AG04450 (cell line): ENCODE measurements at regions not wholly inside any gene's neighbourhood (a gene's known extent, or its start where the extent isn't known, plus 50 kb on each side); places are given as distances from the start of the nearest gene placed in this dataset.

ENCODE experiments used
- CTCF ChIA-PET: fragments of 300-600, 350-600 bp; formaldehyde crosslinking; extraction: SDS; loops from one replicate; lab custom pipeline; 2022; ENCODE audit warnings: antibody characterized with exemption, inconsistent platforms; lab: Charles Lee
- POLR2A ChIA-PET: fragments of 350-600 bp; formaldehyde crosslinking; extraction: SDS; loops from one replicate; lab custom pipeline; 2021; ENCODE audit warnings: antibody characterized with exemption, inconsistent platforms; lab: Yijun Ruan, JAX
- DNase-seq: peaks from one replicate; pipeline ENCODE4 v3.0.0-alpha.2; 2011; ENCODE audit warnings: low read depth, low spot score
- H3K27ac ChIP-seq: one replicate; pipeline ENCODE4 v1.5.1; 2012; ENCODE audit warnings: low read depth, low read length, control low read depth
- H3K27me3 ChIP-seq: one replicate; pipeline ENCODE4 v1.6.0; 2012; ENCODE audit warnings: low read length; ENCODE audit not compliant: control insufficient read depth, insufficient read depth
- H3K4me3 ChIP-seq: 2 replicates; pipeline ENCODE4 v1.5.1; 2011; ENCODE audit warnings: mild to moderate bottlenecking, low read depth, low read length, control low read depth
- H3K9me3 ChIP-seq: 2 replicates; pipeline ENCODE4 v1.5.1; 2012; ENCODE audit warnings: low read length; ENCODE audit not compliant: control insufficient read depth, insufficient read depth
- TF ChIP-seq, protein P1 (sequence below): IDR thresholded peaks from 2 replicates; pipeline ENCODE4 v1.5.1; 2011; ENCODE audit warnings: low read depth, low read length, control low read depth, inconsistent platforms

DNA sequence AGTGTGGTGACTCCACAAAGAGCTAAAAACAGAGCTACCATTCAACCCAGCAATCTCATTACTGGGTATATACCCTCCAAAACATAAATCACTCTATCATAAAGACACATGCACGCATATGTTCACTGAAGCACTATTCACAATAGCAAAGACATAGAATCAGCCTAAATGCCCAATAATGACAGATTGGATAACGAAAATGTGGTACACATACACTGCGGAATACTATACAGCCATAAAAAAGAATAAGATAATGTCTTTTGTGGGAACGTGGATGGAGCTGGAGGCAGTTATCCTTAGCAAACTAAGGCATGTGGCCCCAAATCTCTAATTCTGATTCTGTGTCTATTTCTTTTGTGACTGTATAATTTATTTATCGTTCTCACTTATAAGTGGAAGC is 89.0 kb upstream of the PRNP start:
- Histone ChIP-seq H3K4me3 (no peak overlapping the region), H3K27ac (no peak overlapping the region), H3K9me3 (no peaks in the 10 kb centered on the region; the same call in 1 of the 2 replicates), H3K27me3 (no peaks in the 10 kb centered on the region)
- DNase-seq: no peak
- CTCF ChIA-PET: interaction anchor here (1.4 kb wide), 1 partner anchor 143 kb away, joined by 3 read pairs; no protein-coding TSS in a partner anchor
- TF ChIP-seq, protein P1, sequence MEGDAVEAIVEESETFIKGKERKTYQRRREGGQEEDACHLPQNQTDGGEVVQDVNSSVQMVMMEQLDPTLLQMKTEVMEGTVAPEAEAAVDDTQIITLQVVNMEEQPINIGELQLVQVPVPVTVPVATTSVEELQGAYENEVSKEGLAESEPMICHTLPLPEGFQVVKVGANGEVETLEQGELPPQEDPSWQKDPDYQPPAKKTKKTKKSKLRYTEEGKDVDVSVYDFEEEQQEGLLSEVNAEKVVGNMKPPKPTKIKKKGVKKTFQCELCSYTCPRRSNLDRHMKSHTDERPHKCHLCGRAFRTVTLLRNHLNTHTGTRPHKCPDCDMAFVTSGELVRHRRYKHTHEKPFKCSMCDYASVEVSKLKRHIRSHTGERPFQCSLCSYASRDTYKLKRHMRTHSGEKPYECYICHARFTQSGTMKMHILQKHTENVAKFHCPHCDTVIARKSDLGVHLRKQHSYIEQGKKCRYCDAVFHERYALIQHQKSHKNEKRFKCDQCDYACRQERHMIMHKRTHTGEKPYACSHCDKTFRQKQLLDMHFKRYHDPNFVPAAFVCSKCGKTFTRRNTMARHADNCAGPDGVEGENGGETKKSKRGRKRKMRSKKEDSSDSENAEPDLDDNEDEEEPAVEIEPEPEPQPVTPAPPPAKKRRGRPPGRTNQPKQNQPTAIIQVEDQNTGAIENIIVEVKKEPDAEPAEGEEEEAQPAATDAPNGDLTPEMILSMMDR: no peak
- POLR2A ChIA-PET: no interaction called here

DNA sequence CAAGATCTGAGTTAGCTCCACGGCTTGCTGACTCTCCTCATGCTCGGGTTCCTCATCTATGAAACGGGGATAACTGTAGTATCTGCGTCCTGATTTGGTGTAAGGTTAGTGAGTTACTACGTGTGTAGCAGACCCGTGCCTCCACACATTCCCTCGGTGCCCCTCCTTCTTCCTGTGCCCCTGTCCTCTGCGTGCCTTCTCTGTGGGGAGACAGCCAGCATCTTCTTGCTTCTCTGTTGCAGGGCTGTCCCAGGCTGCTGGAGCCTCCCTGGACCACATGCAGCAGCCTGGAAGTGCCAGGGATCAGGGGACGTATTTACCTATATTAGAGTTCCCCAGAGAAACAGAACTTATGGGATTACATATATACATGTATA is 93.1 kb upstream of the PRNP start:
- TF ChIP-seq, protein P1: no peak
- no peak for DNase-seq
- no peak overlapping the region for H3K4me3 ChIP-seq
- POLR2A ChIA-PET: no interaction called here
- H3K27me3 ChIP-seq: no peaks in the 10 kb centered on the region
- no peaks in the 10 kb centered on the region for H3K9me3 ChIP-seq
- CTCF ChIA-PET: interaction anchor here (0.6 to 2.0 kb wide), 2 partner anchors 9 to 424 kb away, joined by 5 to 7 read pairs; no protein-coding TSS in a partner anchor
- no peak overlapping the region for H3K27ac ChIP-seq

- POLR2A ChIA-PET: no interaction called here
- Histone ChIP-seq H3K27ac (no peak overlapping the region), H3K9me3 (no peaks in the 10 kb centered on the region), H3K4me3 (peak overlapping the region; percentile 50), H3K27me3 (no peaks in the 10 kb centered on the region)
- CTCF ChIA-PET: interaction anchor here (0.6 to 2.0 kb wide), 7 partner anchors 9 to 424 kb away, joined by 3 to 7 read pairs (median 4); no protein-coding TSS in a partner anchor
- TF ChIP-seq, protein P1: peak; percentile 82
- DNase-seq: no peak
Observed at GRCh38 chr20:4592316-4593148, 93.7 kb upstream of the PRNP start.

GRCh38 chr20:4591975-4592315 is 94.3 kb upstream of the PRNP start:
- TF ChIP-seq, protein P1: no peak
- no peak for DNase-seq
- Histone ChIP-seq H3K27ac (no peak overlapping the region), H3K27me3 (no peaks in the 10 kb centered on the region), H3K4me3 (no peak overlapping the region; the same call in 1 of the 2 replicates), H3K9me3 (no peaks in the 10 kb centered on the region)
- ChIA-PET CTCF (interaction anchor here (0.6 to 2.0 kb wide), 5 partner anchors 10 to 389 kb away, joined by 3 to 7 read pairs (median 4); no protein-coding TSS in a partner anchor), POLR2A (no interaction called here)

GRCh38 chr20:4585758-4586157 is 100.5 kb upstream of the PRNP start:
- Histone ChIP-seq H3K27ac (no peak overlapping the region), H3K4me3 (no peak overlapping the region), H3K27me3 (no peaks in the 10 kb centered on the region), H3K9me3 (peaks cover 3% of the 10 kb centered on the region; the same call in 1 of the 2 replicates)
- CTCF ChIA-PET: interaction anchor here (0.6 kb wide), 1 partner anchor 413 kb away, joined by 4 read pairs; no protein-coding TSS in a partner anchor
- POLR2A ChIA-PET: interaction anchor here (0.6 to 0.7 kb wide), 2 partner anchors 339 to 1933 kb away, joined by 4 to 5 read pairs; partner anchors contain the start of gene NOP56
- DNase-seq: no peak
- TF ChIP-seq, protein P1: no peak
